Mucosa of descending colon (tissue), 3 donors: ENCODE measurements at regions not wholly inside any gene's neighbourhood (a gene's known extent, or its start where the extent isn't known, plus 50 kb on each side); places are given as distances from the start of the nearest gene placed in this dataset.

Experiments
- ATAC-seq: fragments of 200-7000 bp; cut with Tn5 transposase; one replicate; pipeline ENCODE4 v1.9.1; 2020; ENCODE audit warnings: mild to moderate bottlenecking, moderate library complexity
- DNase-seq, 3 donors: peaks; one replicate each; pipeline ENCODE4 v3.0.0-alpha.2; 2020
- H3K36me3 ChIP-seq: fragments of 200-600 bp; one replicate; pipeline ENCODE4 v1.8.0; 2021; ENCODE audit warnings: low read depth, mild to moderate bottlenecking
- H3K4me1 ChIP-seq: fragments of 200-600 bp; one replicate; pipeline ENCODE4 v1.8.0; 2021; ENCODE audit warnings: low read depth, mild to moderate bottlenecking
- H3K4me3 ChIP-seq: fragments of 200-600 bp; one replicate; pipeline ENCODE4 v1.8.0; 2021; ENCODE audit warnings: mild to moderate bottlenecking
- H3K9me3 ChIP-seq: fragments of 200-600 bp; one replicate; pipeline ENCODE4 v1.8.0; 2021; ENCODE audit warnings: mild to moderate bottlenecking
- CTCF ChIP-seq: fragments of 200-600 bp; IDR thresholded peaks from one replicate; pipeline ENCODE4 v1.8.0; 2022; ENCODE audit warnings: antibody characterized with exemption, mild to moderate bottlenecking
- intact Hi-C, 2 donors: fragments of 100-400 bp; cut with DNase I in 1 of 2; cut with micrococcal nuclease in 1 of 2; formaldehyde crosslinking; loops; one replicate each; pipeline versions ENCODE4 v1.11.0 to v1.11.1; 2022; cut with DNase I, micrococcal nuclease
- donor health status: DM: no; HTN: no; CAD: no; lungs with moderate emphysema.
- donor health status: DM: no; HTN: no; CAD: no.
- donor health status: DM: no; HTN: yes; CAD: no.

DNA sequence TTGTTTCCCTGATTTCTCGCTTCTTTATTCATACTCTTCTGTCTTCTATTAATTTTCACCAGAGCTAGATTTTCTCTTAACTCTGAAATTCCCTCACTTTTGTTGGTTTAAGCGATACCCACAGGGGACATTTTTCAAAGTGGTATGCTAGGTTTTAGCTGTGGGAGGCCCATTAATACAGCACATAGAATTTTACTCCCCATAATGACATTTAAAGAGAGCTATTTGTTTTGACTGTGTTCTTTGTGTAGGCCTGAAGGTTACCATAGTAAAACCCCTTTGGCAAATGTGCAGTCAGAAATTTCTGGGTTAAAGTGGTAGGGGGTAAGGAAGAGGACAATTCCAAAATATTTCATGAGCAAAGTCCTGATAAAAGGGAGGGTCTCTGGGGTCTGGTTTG, 721.1 kb upstream of the CITED2 start:
- Histone ChIP-seq H3K4me3 (no peak overlapping the region), H3K9me3 (no peaks in the 10 kb centered on the region), H3K4me1 (no peaks in the 10 kb centered on the region), H3K36me3 (no peaks in the 10 kb centered on the region)
- no peak for TF ChIP-seq CTCF
- no peak for ATAC-seq
- intact Hi-C loops, result no loop called here
- DNase-seq, result no peak

DNA sequence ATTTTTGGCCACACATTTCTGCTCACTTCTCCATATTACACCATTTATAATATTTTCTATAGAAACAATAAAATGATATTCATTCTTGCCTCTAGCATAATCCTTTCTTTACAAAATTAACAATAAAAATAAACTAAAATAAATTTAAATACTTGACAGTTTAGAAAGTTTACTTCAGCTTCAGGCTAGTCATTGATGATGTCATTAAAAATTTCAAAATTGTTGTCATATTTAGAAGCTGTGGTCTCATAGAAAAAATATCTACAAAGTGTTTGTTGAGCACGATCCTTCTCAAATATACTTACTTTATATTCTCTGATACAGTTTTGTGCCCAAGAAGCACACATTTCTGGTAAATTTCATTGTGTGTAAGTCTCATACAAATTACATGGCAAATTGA, 717.4 kb upstream of the CITED2 start:
- no peak for ATAC-seq

DNA sequence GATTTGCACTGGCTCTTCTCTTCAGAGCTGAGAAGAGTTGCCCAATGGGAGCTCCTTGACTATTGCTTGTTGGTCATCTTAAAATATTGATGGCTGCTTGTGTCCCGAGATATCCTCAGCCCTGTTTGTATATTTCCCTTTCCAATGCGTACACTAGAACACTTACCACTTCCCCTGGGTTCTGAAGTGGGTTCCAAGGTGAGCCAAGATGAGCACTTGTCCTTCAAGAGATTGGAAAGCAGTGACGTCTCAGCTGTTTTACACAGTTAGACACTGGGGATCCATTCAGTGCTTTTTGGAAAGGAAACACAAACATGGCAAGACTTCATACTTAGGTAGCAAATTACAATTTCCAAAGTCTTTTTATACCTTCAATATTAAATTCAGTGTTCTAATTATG, 716.4 kb upstream of the CITED2 start:
- no peak for DNase-seq
- Histone ChIP-seq H3K9me3 (no peaks in the 10 kb centered on the region), H3K4me3 (no peak overlapping the region), H3K36me3 (no peaks in the 10 kb centered on the region), H3K4me1 (no peaks in the 10 kb centered on the region)
- intact Hi-C loops, result no loop called here
- ATAC-seq, result no peak
- TF ChIP-seq CTCF, result no peak

More for the DNA sequence above, 717.4 kb upstream of the CITED2 start:
- Histone ChIP-seq H3K4me3 (no peak overlapping the region), H3K9me3 (no peaks in the 10 kb centered on the region), H3K4me1 (no peaks in the 10 kb centered on the region), H3K36me3 (no peaks in the 10 kb centered on the region)
- no peak for TF ChIP-seq CTCF
- intact Hi-C loops, result no loop called here
- no peak for DNase-seq

DNA sequence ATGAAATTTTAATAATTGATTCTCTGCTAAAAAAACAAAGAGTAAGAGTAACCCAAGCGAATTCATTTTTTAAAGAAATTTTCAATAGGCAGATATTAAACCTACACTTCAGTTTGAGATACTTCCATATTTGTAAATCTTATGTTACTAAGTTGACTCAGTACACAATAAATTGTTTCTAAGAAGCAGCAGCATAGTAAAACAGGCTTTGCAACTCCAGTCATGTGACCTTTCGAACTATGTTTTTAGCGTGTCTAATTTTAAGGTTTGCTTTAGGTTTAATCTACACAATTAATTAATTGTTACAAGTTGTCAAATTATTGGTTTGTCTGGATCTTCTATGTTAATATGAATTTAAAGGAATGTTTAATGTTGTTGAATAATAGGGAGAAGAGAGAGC, 708.9 kb upstream of the CITED2 start:
- Histone ChIP-seq H3K4me3 (no peak overlapping the region), H3K9me3 (no peaks in the 10 kb centered on the region), H3K36me3 (no peaks in the 10 kb centered on the region), H3K4me1 (peaks cover 12% of the 10 kb centered on the region)
- peak in 1 of 3 donors; percentile 16 for DNase-seq
- ATAC-seq, result no peak
- intact Hi-C loops, result no loop called here
- no peak for TF ChIP-seq CTCF

DNA sequence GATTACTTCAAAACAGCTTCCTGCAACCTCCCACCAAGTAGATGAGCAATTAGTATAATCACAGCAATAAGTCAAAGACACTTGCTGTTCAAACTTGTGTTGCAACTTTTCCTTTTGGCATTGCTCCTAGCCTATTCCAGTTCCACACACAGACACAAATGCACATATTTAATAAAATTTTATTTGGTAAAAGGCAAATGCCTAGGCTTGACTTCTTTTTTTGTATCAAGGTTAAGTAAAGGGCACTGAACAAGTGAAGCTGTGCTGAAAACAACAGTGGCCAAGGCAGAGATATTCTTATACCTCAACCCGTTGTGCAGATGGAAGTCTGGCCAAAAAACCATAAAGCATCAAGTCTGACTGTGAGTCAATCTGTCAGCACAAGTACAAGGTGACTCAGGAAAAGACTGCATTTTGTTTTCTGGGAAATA, 708.4 kb upstream of the CITED2 start:
- TF ChIP-seq CTCF, result no peak
- DNase-seq (peak in 1 of 3 donors; percentile 16), ATAC-seq (no peak)
- Histone ChIP-seq H3K4me3 (no peak overlapping the region), H3K4me1 (peaks cover 12% of the 10 kb centered on the region), H3K9me3 (no peaks in the 10 kb centered on the region), H3K36me3 (no peaks in the 10 kb centered on the region)
- intact Hi-C loops, result no loop called here

DNA sequence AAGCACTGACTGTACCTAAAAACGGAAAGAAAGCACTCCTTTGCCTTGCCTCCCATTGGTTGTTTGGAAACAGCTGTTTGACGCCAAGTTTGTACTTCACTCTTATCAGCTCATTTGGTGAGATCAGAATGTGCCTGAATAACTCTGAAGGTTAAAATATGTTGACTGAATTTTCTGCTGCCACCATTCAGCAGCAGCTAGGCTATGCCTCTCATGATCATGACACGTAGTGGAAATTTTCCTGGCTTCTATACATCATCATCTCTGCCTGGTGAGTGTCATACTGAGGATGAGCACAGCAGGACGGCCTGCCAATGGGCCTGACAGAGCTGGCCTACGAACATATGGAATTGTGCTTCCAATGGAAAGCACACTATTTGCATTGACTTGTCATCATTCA, 704.9 kb upstream of the CITED2 start:
- intact Hi-C loops, result no loop called here
- H3K9me3 ChIP-seq, result no peaks in the 10 kb centered on the region
- DNase-seq, result no peak
- no peak for TF ChIP-seq CTCF
- H3K4me1 ChIP-seq, result peaks cover 12% of the 10 kb centered on the region
- ATAC-seq, result peak; percentile 47
- no peak overlapping the region for H3K4me3 ChIP-seq
- H3K36me3 ChIP-seq, result no peaks in the 10 kb centered on the region
